CD4-positive, CD25-positive, alpha-beta regulatory T cell (primary cell): ENCODE measurements at regions not wholly inside any gene's neighbourhood (a gene's known extent, or its start where the extent isn't known, plus 50 kb on each side); places are given as distances from the start of the nearest gene placed in this dataset.
"Not testable (repeated sequence)": the region's sequence is repeated elsewhere in the genome, so short reads cannot be mapped to it uniquely, and the experiment has no call there.

ENCODE experiments used
- ATAC-seq, 2 donors: fragments of 150-1000 bp; cut with Tn5 transposase; one replicate each; pipeline ENCODE4 v1.10.0; 2021; ENCODE audit warnings: low read depth in 2 of 2, moderate number of reproducible peaks in 2 of 2, moderate library complexity in 1 of 2
- DNase-seq, 3 donors: peaks; one replicate each; pipeline versions ENCODE4 v3.0.0 to v3.0.0-alpha.2; 2012 to 2022; ENCODE audit warnings: mixed read lengths in 1 of 3
- H3K27ac ChIP-seq: one replicate; pipeline ENCODE4 v1.7.0; 2013; ENCODE audit warnings: mild to moderate bottlenecking, low read length; ENCODE audit not compliant: insufficient read depth, poor library complexity, severe bottlenecking
- H3K27me3 ChIP-seq: one replicate; pipeline ENCODE4 v1.7.0; 2013; ENCODE audit warnings: low read length; ENCODE audit not compliant: control insufficient read depth, insufficient read depth
- H3K36me3 ChIP-seq: one replicate; pipeline ENCODE4 v1.7.0; 2013; ENCODE audit warnings: mild to moderate bottlenecking, low read length, moderate library complexity; ENCODE audit not compliant: control insufficient read depth, insufficient read depth
- H3K4me1 ChIP-seq: 2 replicates; pipeline ENCODE4 v1.7.0; 2013; ENCODE audit warnings: mild to moderate bottlenecking, low read length; ENCODE audit not compliant: insufficient read depth, control insufficient read depth, poor library complexity, severe bottlenecking
- H3K4me3 ChIP-seq: one replicate; pipeline ENCODE4 v1.7.0; 2013; ENCODE audit warnings: low read depth, mild to moderate bottlenecking, low read length, moderate library complexity
- H3K9me3 ChIP-seq, 2 experiments: 1 replicate in 1 of 2; 2 replicates in 1 of 2; pipeline ENCODE4 v1.7.0; 2013; ENCODE audit warnings: low read length in 2 of 2, mild to moderate bottlenecking in 1 of 2, moderate library complexity in 1 of 2; ENCODE audit not compliant: control insufficient read depth in 2 of 2
- H3K27ac Mint-ChIP-seq, 3 donors: one replicate each; pipeline ENCODE4 v1.8.0; 2020 to 2022; ENCODE audit warnings: mild to moderate bottlenecking in 3 of 3, mixed read lengths in 3 of 3, moderate library complexity in 2 of 3
- H3K27me3 Mint-ChIP-seq: one replicate; pipeline ENCODE4 v1.8.0; 2022; ENCODE audit warnings: mild to moderate bottlenecking, mixed read lengths
- H3K36me3 Mint-ChIP-seq: one replicate; pipeline ENCODE4 v1.8.0; 2020; ENCODE audit warnings: mixed read lengths
- H3K4me1 Mint-ChIP-seq, 4 donors: one replicate each; pipeline ENCODE4 v1.8.0; 2020 to 2022; ENCODE audit warnings: mixed read lengths in 4 of 4, mild to moderate bottlenecking in 1 of 4
- H3K4me3 Mint-ChIP-seq, 4 donors: one replicate each; pipeline ENCODE4 v1.8.0; 2020 to 2022; ENCODE audit warnings: mild to moderate bottlenecking in 4 of 4, mixed read lengths in 4 of 4, moderate library complexity in 3 of 4
- H3K9me3 Mint-ChIP-seq, 7 donors: one replicate each; pipeline ENCODE4 v1.8.0; 2020 to 2022; ENCODE audit warnings: mixed read lengths in 7 of 7, mild to moderate bottlenecking in 3 of 7, moderate library complexity in 2 of 7

DNA sequence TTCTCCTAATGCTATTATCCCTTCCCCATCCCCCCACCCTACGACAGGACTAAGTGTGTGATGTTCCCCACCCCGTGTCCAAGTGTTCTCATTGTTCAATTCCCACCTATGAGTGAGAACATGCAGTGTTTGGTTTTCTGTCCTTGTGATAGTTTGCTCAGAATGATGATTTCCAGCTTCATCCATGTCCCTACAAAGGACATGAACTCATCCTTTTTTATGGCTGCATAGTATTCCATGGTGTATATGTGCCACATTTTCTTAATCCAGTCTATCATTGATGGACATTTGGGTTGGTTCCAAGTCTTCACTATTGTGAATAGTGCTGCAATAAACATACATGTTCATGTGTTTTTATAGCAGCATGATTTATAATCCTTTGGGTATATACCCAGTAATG lies 183.4 kb downstream of the MSN start:
- not testable (repeated sequence) for H3K4me3 Mint-ChIP-seq, ATAC-seq
- H3K9me3 Mint-ChIP-seq: peaks cover 0 to 22% (median 2%) of the 10 kb centered on the region in 7 donors

DNA sequence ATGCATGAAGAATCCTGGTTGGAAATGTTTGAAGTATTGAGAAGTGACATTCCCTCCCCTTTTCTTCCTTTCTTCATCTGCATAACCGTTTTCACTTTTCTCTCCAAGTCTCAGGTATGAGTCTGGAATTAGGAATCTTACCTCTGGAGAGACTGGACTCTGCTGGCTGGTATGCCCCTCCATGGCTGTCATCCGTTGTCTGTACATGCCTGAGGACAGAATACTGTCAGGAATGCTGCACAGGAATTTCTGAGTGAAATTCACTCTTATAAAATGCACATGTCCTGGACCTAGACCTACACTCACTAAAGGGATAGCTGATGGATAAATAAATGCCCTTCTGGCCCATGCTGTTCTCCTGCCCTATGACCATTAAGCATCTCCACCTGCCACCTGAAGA lies 179.5 kb downstream of the MSN start:
- Mint-ChIP-seq H3K27ac (no peak overlapping the region), H3K36me3 (peaks cover 1% of the 10 kb centered on the region), H3K4me1 (no peaks in the 10 kb centered on the region), H3K4me3 (no peak overlapping the region), H3K9me3 (peaks cover 0 to 2% (median 0%) of the 10 kb centered on the region in 7 donors), H3K27me3 (no peaks in the 10 kb centered on the region)
- no peak for ATAC-seq
- no peaks in the 10 kb centered on the region for H3K9me3 ChIP-seq
- no peaks in the 10 kb centered on the region for H3K36me3 ChIP-seq
- DNase-seq: no peak
- H3K27ac ChIP-seq: no peak overlapping the region
- no peaks in the 10 kb centered on the region for H3K27me3 ChIP-seq
- H3K4me3 ChIP-seq: no peak overlapping the region
- H3K4me1 ChIP-seq: no peaks in the 10 kb centered on the region

More for the DNA sequence above, 183.4 kb downstream of the MSN start:
- not testable (repeated sequence) for H3K9me3 ChIP-seq, H3K36me3 ChIP-seq, H3K27me3 ChIP-seq, DNase-seq, H3K4me1 Mint-ChIP-seq, H3K4me1 ChIP-seq, H3K27ac Mint-ChIP-seq, H3K27ac ChIP-seq, H3K27me3 Mint-ChIP-seq, H3K36me3 Mint-ChIP-seq, H3K4me3 ChIP-seq

DNA sequence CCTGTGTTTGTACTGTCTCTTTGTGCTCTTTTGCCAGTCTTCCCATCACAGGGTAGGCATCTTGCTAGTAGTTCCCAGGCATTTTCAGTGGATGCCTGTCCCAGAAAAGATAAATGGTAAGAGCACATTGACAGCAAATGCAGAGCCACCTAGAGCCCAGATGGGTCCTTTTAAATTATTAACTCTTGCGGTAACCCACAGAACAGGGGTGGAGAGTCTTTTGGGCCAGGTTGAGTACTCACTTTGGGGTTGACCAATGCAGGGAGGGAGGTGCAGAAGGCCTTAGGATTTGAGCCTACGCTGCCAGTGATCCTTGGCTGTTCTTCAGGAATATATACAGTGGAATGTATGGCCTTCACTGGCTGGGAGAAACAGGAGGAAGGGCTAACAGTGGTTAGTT lies 173.8 kb downstream of the MSN start:
- H3K9me3 Mint-ChIP-seq: no peaks in the 10 kb centered on the region
- H3K4me3 ChIP-seq: no peak overlapping the region
- H3K27me3 ChIP-seq: no peaks in the 10 kb centered on the region
- no peak overlapping the region for H3K27ac Mint-ChIP-seq
- no peaks in the 10 kb centered on the region for H3K36me3 ChIP-seq
- no peak for DNase-seq
- no peak for ATAC-seq
- peaks cover 0 to 6% (median 0%) of the 10 kb centered on the region in 4 donors for H3K4me1 Mint-ChIP-seq
- no peaks in the 10 kb centered on the region for H3K9me3 ChIP-seq
- H3K4me3 Mint-ChIP-seq: no peak overlapping the region
- peaks cover 4% of the 10 kb centered on the region for H3K36me3 Mint-ChIP-seq
- H3K27me3 Mint-ChIP-seq: no peaks in the 10 kb centered on the region
- no peak overlapping the region for H3K27ac ChIP-seq
- no peaks in the 10 kb centered on the region for H3K4me1 ChIP-seq

DNA sequence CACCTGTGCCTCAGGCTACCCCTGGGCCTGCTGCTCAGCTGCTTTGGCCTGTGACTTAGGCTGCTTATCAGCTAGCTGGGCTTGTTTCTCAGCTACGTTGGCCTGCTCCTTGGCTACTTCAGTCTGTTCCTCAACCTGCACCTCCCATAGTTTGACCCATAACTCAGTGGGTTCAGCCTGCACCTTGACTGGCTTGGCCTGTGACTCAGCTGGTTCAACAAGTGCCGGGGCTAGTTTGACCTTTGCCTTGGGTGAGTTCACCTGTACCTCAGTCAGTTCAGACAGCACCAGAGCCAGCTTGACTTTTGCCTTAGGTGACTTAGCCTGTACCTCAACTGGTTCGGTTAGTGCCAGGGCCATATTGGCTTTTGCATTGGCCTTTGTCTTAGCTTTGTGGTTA lies 171.2 kb downstream of the MSN start:
- Histone ChIP-seq H3K4me1 (no peaks in the 10 kb centered on the region), H3K4me3 (no peak overlapping the region), H3K36me3 (no peaks in the 10 kb centered on the region), H3K9me3 (no peaks in the 10 kb centered on the region), H3K27me3 (no peaks in the 10 kb centered on the region), H3K27ac (no peak overlapping the region)
- H3K27me3 Mint-ChIP-seq: no peaks in the 10 kb centered on the region
- no peaks in the 10 kb centered on the region for H3K9me3 Mint-ChIP-seq
- no peak for DNase-seq
- no peak for ATAC-seq
- no peak overlapping the region for H3K27ac Mint-ChIP-seq
- H3K36me3 Mint-ChIP-seq: peaks cover 4% of the 10 kb centered on the region
- H3K4me1 Mint-ChIP-seq: peaks cover 0 to 6% (median 0%) of the 10 kb centered on the region in 4 donors
- H3K4me3 Mint-ChIP-seq: no peak overlapping the region

DNA sequence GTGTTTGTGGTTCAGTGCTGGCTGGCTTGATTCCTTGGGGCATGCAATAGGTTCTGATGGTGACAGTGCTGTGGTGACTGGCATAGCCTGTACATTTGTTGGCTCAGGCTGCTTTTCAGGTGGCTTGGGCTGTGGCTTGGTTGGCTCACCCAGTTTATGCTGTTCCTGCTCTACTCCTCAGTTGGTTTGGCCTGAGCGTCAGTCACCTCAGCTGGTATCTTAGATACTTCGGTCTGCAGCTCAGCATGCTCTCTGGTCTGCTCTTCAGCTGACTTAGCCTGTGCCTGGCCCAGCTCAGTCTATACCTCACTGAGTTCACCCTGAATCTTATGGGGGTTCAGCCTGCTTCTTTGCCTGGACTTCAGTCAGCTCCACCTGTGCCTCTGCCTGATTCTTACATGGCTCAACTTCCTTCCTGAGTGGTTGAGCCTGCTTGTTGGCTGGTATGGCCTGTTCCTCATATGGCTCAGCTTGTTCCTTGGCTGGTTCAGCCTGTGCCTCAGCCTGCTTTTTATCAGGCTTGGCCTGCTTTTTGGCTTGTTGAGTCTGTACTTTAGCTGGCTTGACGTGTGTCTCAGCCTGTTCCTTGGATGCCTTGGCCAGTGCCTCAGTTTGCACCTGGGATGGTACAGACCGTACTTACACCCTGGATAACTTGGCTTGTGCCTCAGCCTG lies 170.6 kb downstream of the MSN start:
- ATAC-seq: no peak
- Mint-ChIP-seq H3K36me3 (peaks cover 4% of the 10 kb centered on the region), H3K27ac (peak overlapping the region in 1 of 3 donors; percentile 35), H3K4me3 (no peak overlapping the region), H3K4me1 (peaks cover 0 to 6% (median 0%) of the 10 kb centered on the region in 4 donors), H3K9me3 (peaks cover 0 to under 1% (median 0%) of the 10 kb centered on the region in 7 donors), H3K27me3 (peaks cover 3% of the 10 kb centered on the region)
- Histone ChIP-seq H3K4me3 (no peak overlapping the region), H3K4me1 (no peaks in the 10 kb centered on the region), H3K36me3 (no peaks in the 10 kb centered on the region), H3K27ac (no peak overlapping the region), H3K9me3 (no peaks in the 10 kb centered on the region), H3K27me3 (no peaks in the 10 kb centered on the region)
- DNase-seq: no peak

DNA sequence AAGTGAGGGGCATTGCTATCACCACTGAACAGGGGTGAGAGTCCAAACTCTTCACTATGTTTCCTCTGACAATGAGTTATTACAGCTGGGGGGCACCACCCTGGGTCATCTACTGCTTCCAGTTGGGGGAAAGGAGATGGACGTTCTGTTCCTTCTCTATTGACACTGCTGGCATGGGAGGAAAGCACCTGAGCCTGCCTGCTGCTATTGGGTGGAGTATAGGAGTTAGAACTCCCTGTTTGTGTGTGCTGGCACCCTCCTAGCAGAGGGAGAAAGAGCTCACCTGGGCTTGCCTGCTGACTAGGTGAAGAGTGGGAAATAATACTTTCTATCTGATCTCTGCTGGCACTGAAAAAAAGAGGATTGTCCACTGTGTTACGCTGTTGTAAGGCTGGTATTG lies 163.8 kb downstream of the MSN start:
- H3K27ac Mint-ChIP-seq: peak overlapping the region in 1 of 3 donors; percentile 26
- Histone ChIP-seq H3K9me3 (no peaks in the 10 kb centered on the region), H3K27me3 (no peaks in the 10 kb centered on the region), H3K4me1 (no peaks in the 10 kb centered on the region), H3K36me3 (no peaks in the 10 kb centered on the region), H3K27ac (no peak overlapping the region), H3K4me3 (no peak overlapping the region)
- H3K27me3 Mint-ChIP-seq: peaks cover 7% of the 10 kb centered on the region
- H3K36me3 Mint-ChIP-seq: no peaks in the 10 kb centered on the region
- ATAC-seq: no peak
- DNase-seq: no peak
- peaks cover 0 to 2% (median 0%) of the 10 kb centered on the region in 7 donors for H3K9me3 Mint-ChIP-seq
- no peaks in the 10 kb centered on the region for H3K4me1 Mint-ChIP-seq
- no peak overlapping the region for H3K4me3 Mint-ChIP-seq

DNA sequence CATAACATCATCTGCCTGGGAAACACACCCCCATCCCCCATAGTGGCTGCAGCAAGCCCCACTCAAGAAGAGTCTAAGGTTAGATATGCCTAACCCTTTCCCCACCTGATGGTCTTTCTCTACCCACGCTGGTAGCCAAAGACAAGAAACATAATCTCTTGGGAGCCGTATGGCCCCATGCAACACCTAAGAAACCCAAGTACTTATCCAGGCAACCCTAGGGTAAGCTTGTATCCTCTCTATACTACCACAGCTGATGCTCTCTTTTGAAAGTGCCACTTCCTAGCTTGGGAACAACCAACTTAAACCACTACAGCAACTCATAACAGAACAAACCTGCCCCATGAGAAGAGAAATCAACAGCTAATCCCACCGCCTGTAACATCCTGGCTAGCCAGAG lies 161.1 kb downstream of the MSN start:
- DNase-seq (no peak), ATAC-seq (no peak)
- H3K27ac ChIP-seq: no peak overlapping the region
- Mint-ChIP-seq H3K27me3 (peaks cover 10% of the 10 kb centered on the region), H3K27ac (no peak overlapping the region), H3K4me3 (no peak overlapping the region), H3K36me3 (no peaks in the 10 kb centered on the region), H3K4me1 (no peaks in the 10 kb centered on the region), H3K9me3 (peaks cover 0 to 2% (median 0%) of the 10 kb centered on the region in 7 donors)
- no peak overlapping the region for H3K4me3 ChIP-seq
- no peaks in the 10 kb centered on the region for H3K36me3 ChIP-seq
- H3K27me3 ChIP-seq: no peaks in the 10 kb centered on the region
- H3K4me1 ChIP-seq: no peaks in the 10 kb centered on the region
- H3K9me3 ChIP-seq: no peaks in the 10 kb centered on the region

DNA sequence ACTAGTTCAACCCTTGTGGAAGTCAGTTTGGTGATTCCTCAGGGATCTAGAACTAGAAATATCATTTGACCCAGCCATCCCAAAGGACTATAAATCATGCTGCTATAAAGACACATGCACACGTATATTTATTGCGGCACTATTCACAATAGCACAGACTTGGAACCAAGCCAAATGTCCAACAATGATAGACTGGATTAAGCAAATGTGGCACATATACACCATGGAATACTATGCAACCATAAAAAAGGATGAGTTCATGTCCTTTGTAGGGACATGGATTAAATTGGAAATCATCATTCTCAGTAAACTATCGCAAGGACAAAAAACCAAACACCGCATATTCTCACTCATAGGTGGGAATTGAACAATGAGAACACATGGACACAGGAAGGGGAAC lies 157.8 kb downstream of the MSN start:
- H3K4me1 Mint-ChIP-seq, H3K27ac Mint-ChIP-seq, H3K9me3 Mint-ChIP-seq, DNase-seq, H3K36me3 ChIP-seq, H3K4me3 ChIP-seq, H3K4me1 ChIP-seq, H3K9me3 ChIP-seq, H3K36me3 Mint-ChIP-seq, H3K27me3 ChIP-seq, H3K4me3 Mint-ChIP-seq, ATAC-seq, H3K27ac ChIP-seq: not testable (repeated sequence)
- H3K27me3 Mint-ChIP-seq: peaks cover 14% of the 10 kb centered on the region
